ENCODE measurements at regions not wholly inside any gene's neighbourhood (a gene's known extent, or its start where the extent isn't known, plus 50 kb on each side); places are given as distances from the start of the nearest gene placed in this dataset.

DNA sequence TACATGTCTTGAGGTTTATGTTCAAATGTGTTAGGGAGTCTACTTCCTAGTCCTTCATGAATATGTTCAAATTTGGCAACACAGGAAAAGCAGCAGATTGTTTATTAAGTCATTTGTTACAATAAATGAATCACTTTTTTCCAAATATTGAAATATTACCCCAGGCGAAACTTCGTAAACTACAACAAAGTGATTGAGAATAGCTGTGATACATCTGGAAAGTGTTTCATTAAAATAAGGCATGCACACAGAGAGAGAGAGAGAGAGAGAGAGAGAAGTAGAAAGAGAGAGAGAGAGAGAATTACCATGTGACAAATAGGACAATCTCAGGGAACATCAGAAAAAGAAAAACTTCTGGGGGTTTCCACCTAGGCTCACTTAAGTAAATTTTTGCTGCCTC lies 363.1 kb upstream of the PTCHD4 start:
- no peak for TF ChIP-seq CTCF (conservative IDR thresholded peaks at IDR 0.05; ENCODE audit: low read depth, low read length)
- no peak for TF ChIP-seq EZH2 (IDR thresholded peaks at IDR 0.05; ENCODE audit: low read length, unreplicated experiment)

Data from PC-3 (cell line).